HEK293T (cell line): ENCODE measurements at regions not wholly inside any gene's neighbourhood (a gene's known extent, or its start where the extent isn't known, plus 50 kb on each side); places are given as distances from the start of the nearest gene placed in this dataset.

Experiments used
- CTCF ChIA-PET: fragments of 350-600 bp; formaldehyde crosslinking; extraction: SDS; loops from one replicate; lab custom pipeline; 2021; ENCODE audit warnings: antibody characterized with exemption, inconsistent platforms; lab: Yijun Ruan, JAX
- POLR2A ChIA-PET: fragments of 350-600 bp; formaldehyde crosslinking; extraction: SDS; loops from one replicate; lab custom pipeline; 2020; ENCODE audit warnings: antibody characterized with exemption, inconsistent platforms; lab: Yijun Ruan, JAX
- DNase-seq: peaks from one replicate; pipeline ENCODE4 v3.0.0; 2012; ENCODE audit warnings: mixed read lengths; ENCODE audit errors: extremely low spot score
- ARNT ChIP-seq: fragments of 450-650 bp; IDR thresholded peaks from 2 replicates; pipeline ENCODE4 v1.6.1; 2017; ENCODE audit warnings: mild to moderate bottlenecking
- CTBP1 ChIP-seq: fragments of 450-650 bp; IDR thresholded peaks from 2 replicates; pipeline ENCODE4 v1.6.1; 2016; ENCODE audit warnings: borderline replicate concordance
- FOXA1 ChIP-seq: fragments of 450-650 bp; IDR thresholded peaks from 2 replicates; pipeline ENCODE4 v1.6.1; 2016; ENCODE audit warnings: mild to moderate bottlenecking
- FOXK2 ChIP-seq: fragments of 450-650 bp; IDR thresholded peaks from 2 replicates; pipeline ENCODE4 v1.6.1; 2016; ENCODE audit warnings: mild to moderate bottlenecking
- L3MBTL2 ChIP-seq: fragments of 450-650 bp; conservative IDR thresholded peaks from 2 replicates; pipeline ENCODE4 v1.6.1; 2016; ENCODE audit warnings: mild to moderate bottlenecking
- LEF1 ChIP-seq: fragments of 450-650 bp; IDR thresholded peaks from 2 replicates; pipeline ENCODE4 v1.6.1; 2017; ENCODE audit warnings: mild to moderate bottlenecking, borderline replicate concordance
- SP1 ChIP-seq: fragments of 450-650 bp; IDR thresholded peaks from 2 replicates; pipeline ENCODE4 v1.6.1; 2017
- ZNF384 ChIP-seq: fragments of 450-650 bp; IDR thresholded peaks from 2 replicates; pipeline ENCODE4 v1.6.1; 2016

DNA sequence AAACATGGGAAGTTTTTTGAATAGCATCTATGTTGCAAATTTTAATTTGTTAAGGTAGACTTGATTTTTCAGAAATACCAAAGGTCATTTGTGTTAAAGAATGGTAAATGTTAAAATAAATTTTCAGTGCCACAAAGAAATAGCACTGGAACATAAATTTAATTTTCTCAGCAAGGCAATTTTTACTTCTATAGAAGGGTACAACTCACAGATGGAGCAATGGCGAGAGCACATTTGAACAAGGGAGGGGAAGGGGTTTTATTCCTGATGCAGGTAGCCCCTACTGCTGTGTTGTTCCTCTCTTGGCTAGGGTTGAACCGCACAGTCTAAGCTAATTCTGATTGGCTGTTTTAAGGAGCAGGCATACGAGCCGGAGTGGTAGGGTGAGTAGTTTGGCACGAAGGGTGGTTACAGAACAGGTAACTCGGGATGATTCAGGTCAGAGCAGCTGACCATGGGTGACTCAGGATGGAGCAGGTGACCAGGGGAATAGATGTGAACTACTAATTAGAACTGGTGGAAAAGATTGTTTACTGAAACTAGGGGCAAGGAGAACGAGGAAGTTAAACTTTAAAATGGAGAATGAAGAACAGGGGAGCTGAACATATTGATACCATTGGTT is 50.1 kb upstream of the PSME4 start:
- no peak for TF ChIP-seq FOXK2
- TF ChIP-seq FOXA1: no peak
- TF ChIP-seq ARNT: no peak
- no peak for TF ChIP-seq CTBP1
- TF ChIP-seq ZNF384: no peak
- no peak for TF ChIP-seq L3MBTL2
- no peak for TF ChIP-seq LEF1
- no peak for TF ChIP-seq SP1
- no peak for DNase-seq
- CTCF ChIA-PET: no interaction called here
- POLR2A ChIA-PET: no interaction called here
